ENCODE measurements at regions not wholly inside any gene's neighbourhood (a gene's known extent, or its start where the extent isn't known, plus 50 kb on each side); places are given as distances from the start of the nearest gene placed in this dataset.

DNA sequence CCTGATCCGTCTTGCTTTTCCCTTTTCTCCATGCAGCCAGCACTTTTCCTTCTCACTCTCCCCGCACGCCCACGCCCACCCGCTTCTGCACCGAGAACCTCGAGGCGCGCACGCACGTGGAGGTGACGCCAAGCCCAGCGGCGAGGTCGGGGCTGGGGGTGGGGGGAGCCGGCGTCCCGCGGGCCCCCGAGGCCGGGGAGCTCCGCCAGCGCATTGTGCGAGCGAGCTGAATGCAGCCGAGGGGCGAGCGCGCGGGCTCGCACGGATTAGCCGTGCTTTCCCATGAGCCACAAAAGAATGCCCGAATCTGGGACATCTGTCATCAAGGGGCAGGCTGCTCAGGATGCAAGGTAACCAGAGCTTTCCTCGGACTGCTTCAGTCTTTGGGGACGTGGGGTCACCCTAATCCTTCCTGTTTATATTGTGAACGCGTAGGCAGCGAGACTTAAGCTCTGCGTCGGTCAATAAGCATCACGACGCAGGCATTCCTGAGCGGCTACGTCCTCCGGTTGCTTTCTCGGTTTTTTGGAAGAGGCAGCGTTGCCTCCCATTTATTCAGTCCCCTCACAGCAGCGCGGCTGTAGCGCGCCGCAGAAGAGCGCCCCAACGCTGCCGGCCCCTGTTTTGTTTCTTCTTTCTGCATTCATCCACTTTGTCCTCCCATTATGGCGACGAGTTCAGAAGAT lies 67.3 kb upstream of the AKT3 start:
- Histone ChIP-seq H3K27ac (ENCODE audit: low read length) (no peak overlapping the region), H3K36me3 (ENCODE audit: control insufficient read depth, insufficient read depth, low read length) (no peaks in the 10 kb centered on the region), H3K4me3 (ENCODE audit: low read length) (peak overlapping the region; percentile 35), H3K9me3 (ENCODE audit: control insufficient read depth, insufficient read depth, low read length) (no peaks in the 10 kb centered on the region), H3K27me3 (ENCODE audit: control insufficient read depth, insufficient read depth, low read length) (peaks cover 31% of the 10 kb centered on the region), H3K4me1 (ENCODE audit: control insufficient read depth, insufficient read depth, low read length) (peaks cover 13% of the 10 kb centered on the region)
- Mint-ChIP-seq H3K9me3 (no peaks in the 10 kb centered on the region), H3K36me3 (no peaks in the 10 kb centered on the region), H3K27ac (peak overlapping the region in 1 of 2 donors; percentile 39), H3K27me3 (ENCODE audit: low read depth in 2 of 2) (peaks cover 34 to 79% of the 10 kb centered on the region in 2 donors), H3K4me3 (peak overlapping the region; percentile 87), H3K4me1 (peaks cover 18% of the 10 kb centered on the region in 2 donors)
- DNase-seq (peak in 1 of 2 donors; percentile 27), ATAC-seq (peak; percentile 42 to 66 (median 52))
- WGBS (ENCODE audit: insufficient coverage) = 2% methylated on average over 58 of the region's 58 CpGs
- TF ChIP-seq, protein P1, sequence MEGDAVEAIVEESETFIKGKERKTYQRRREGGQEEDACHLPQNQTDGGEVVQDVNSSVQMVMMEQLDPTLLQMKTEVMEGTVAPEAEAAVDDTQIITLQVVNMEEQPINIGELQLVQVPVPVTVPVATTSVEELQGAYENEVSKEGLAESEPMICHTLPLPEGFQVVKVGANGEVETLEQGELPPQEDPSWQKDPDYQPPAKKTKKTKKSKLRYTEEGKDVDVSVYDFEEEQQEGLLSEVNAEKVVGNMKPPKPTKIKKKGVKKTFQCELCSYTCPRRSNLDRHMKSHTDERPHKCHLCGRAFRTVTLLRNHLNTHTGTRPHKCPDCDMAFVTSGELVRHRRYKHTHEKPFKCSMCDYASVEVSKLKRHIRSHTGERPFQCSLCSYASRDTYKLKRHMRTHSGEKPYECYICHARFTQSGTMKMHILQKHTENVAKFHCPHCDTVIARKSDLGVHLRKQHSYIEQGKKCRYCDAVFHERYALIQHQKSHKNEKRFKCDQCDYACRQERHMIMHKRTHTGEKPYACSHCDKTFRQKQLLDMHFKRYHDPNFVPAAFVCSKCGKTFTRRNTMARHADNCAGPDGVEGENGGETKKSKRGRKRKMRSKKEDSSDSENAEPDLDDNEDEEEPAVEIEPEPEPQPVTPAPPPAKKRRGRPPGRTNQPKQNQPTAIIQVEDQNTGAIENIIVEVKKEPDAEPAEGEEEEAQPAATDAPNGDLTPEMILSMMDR (IDR thresholded peaks at IDR 0.05) = no peak
- intact Hi-C loops (cut with micrococcal nuclease) = no loop called here

DNA sequence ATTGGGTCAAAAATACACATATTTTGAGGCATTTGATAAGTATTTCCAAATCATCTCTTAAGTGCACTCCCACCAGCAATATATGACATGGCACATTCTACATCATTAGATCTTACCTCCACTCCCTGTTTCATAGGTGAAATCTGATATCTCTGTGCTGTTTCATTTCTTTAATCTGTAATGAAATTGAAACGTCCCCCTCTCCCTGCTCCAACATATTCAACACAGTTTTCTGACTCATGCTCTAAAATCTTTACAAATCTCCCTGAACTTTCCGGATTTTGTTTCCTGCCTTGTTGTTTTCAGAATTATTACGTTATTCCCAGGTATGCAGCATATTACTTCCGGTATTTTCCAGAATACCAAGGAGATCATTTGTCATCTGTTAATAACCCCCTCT lies 66.1 kb upstream of the AKT3 start:
- Histone ChIP-seq H3K4me3 (ENCODE audit: low read length) (no peak overlapping the region), H3K27me3 (ENCODE audit: control insufficient read depth, insufficient read depth, low read length) (peaks cover 27% of the 10 kb centered on the region), H3K9me3 (ENCODE audit: control insufficient read depth, insufficient read depth, low read length) (no peaks in the 10 kb centered on the region), H3K27ac (ENCODE audit: low read length) (no peak overlapping the region), H3K36me3 (ENCODE audit: control insufficient read depth, insufficient read depth, low read length) (no peaks in the 10 kb centered on the region), H3K4me1 (ENCODE audit: control insufficient read depth, insufficient read depth, low read length) (peaks cover 13% of the 10 kb centered on the region)
- DNase-seq (no peak), ATAC-seq (no peak)
- intact Hi-C loops (cut with micrococcal nuclease) = no loop called here
- Mint-ChIP-seq H3K36me3 (no peaks in the 10 kb centered on the region), H3K4me1 (peaks cover 18% of the 10 kb centered on the region in 2 donors), H3K27me3 (ENCODE audit: low read depth in 2 of 2) (peaks cover 34 to 68% of the 10 kb centered on the region in 2 donors), H3K9me3 (no peaks in the 10 kb centered on the region), H3K27ac (no peak overlapping the region), H3K4me3 (no peak overlapping the region)
- TF ChIP-seq, protein P1 (IDR thresholded peaks at IDR 0.05) = no peak
- WGBS (ENCODE audit: insufficient coverage) = 62% methylated on average over 4 of the region's 4 CpGs

DNA sequence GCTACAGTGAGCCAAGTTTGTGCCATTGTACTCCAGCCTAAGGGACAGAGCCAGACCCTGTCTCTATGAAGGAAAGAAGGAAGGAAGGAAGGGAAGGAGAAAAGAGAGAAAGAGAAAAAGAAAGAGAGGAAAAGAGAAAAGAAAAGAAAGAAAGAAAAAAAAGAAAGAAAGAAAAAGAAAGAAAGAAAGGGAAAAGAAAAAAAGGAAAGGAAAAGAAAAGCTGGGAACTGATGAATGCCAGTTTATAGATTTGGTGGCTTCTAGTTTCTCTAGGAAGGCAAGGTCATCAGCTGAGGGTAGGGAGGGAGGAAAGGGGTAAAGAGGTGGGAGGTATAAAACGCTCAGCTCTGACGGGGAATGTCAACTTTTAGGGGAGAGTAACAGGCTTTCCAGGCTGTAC lies 62.3 kb upstream of the AKT3 start:
- 93% methylated on average over 2 of the region's 2 CpGs for WGBS (ENCODE audit: insufficient coverage)
- H3K9me3 Mint-ChIP-seq = no peaks in the 10 kb centered on the region
- H3K27ac ChIP-seq (ENCODE audit: low read length) = no peak overlapping the region
- H3K4me1 Mint-ChIP-seq = peaks cover 7% of the 10 kb centered on the region in 2 donors
- ATAC-seq (no peak), DNase-seq (no peak)
- H3K27ac Mint-ChIP-seq = no peak overlapping the region
- peaks cover 24 to 40% of the 10 kb centered on the region in 2 donors for H3K27me3 Mint-ChIP-seq (ENCODE audit: low read depth in 2 of 2)
- no peaks in the 10 kb centered on the region for H3K36me3 ChIP-seq (ENCODE audit: control insufficient read depth, insufficient read depth, low read length)
- TF ChIP-seq, protein P1 (IDR thresholded peaks at IDR 0.05) = no peak
- intact Hi-C loops (cut with micrococcal nuclease) = no loop called here
- H3K27me3 ChIP-seq (ENCODE audit: control insufficient read depth, insufficient read depth, low read length) = peaks cover 20% of the 10 kb centered on the region
- H3K4me3 Mint-ChIP-seq = no peak overlapping the region
- no peak overlapping the region for H3K4me3 ChIP-seq (ENCODE audit: low read length)
- H3K4me1 ChIP-seq (ENCODE audit: control insufficient read depth, insufficient read depth, low read length) = peaks cover 10% of the 10 kb centered on the region
- no peaks in the 10 kb centered on the region for H3K9me3 ChIP-seq (ENCODE audit: control insufficient read depth, insufficient read depth, low read length)
- H3K36me3 Mint-ChIP-seq = no peaks in the 10 kb centered on the region

DNA sequence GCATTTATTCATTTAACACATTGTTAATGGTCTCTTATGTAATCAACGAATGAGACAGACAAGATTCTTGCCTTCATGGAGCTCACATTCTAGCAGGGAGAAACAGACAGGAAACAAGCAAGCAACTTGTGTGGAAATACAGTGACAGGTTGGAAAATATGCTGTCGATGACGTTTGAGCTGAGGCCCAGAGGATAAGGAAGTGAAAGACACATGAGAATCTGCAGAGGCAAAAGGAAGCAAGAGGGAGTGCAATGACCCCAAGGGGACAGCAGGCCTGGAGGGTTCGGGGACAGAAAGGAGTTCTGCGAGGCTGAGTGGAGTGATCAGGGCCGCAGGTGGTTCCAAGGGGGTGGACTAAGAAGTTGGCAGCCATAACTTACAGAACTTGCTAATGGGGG lies 60.6 kb upstream of the AKT3 start:
- Histone ChIP-seq H3K27ac (ENCODE audit: low read length) (no peak overlapping the region), H3K4me1 (ENCODE audit: control insufficient read depth, insufficient read depth, low read length) (no peaks in the 10 kb centered on the region), H3K9me3 (ENCODE audit: control insufficient read depth, insufficient read depth, low read length) (no peaks in the 10 kb centered on the region), H3K36me3 (ENCODE audit: control insufficient read depth, insufficient read depth, low read length) (no peaks in the 10 kb centered on the region), H3K4me3 (ENCODE audit: low read length) (no peak overlapping the region), H3K27me3 (ENCODE audit: control insufficient read depth, insufficient read depth, low read length) (peaks cover 4% of the 10 kb centered on the region)
- DNase-seq = no peak
- Mint-ChIP-seq H3K27ac (no peak overlapping the region), H3K36me3 (no peaks in the 10 kb centered on the region), H3K9me3 (no peaks in the 10 kb centered on the region), H3K4me1 (no peaks in the 10 kb centered on the region), H3K4me3 (no peak overlapping the region), H3K27me3 (ENCODE audit: low read depth in 2 of 2) (peaks cover 18 to 40% of the 10 kb centered on the region in 2 donors)
- intact Hi-C loops (cut with micrococcal nuclease) = no loop called here
- WGBS (ENCODE audit: insufficient coverage) = 70% methylated on average over 6 of the region's 6 CpGs
- no peak for ATAC-seq
- TF ChIP-seq, protein P1 (IDR thresholded peaks at IDR 0.05) = no peak

Data from natural killer cell (primary cell).